Neuronal stem cell (in vitro differentiated cells): ENCODE measurements at regions not wholly inside any gene's neighbourhood (a gene's known extent, or its start where the extent isn't known, plus 50 kb on each side); places are given as distances from the start of the nearest gene placed in this dataset.

Experiments used
- DNase-seq: peaks from one replicate; pipeline ENCODE4 v3.0.0-alpha.2; 2013; ENCODE audit warnings: low spot score
- H2AFZ ChIP-seq: one replicate; pipeline ENCODE4 v1.6.1; 2013; ENCODE audit warnings: mild to moderate bottlenecking, low read length, inconsistent platforms
- H2AK5ac ChIP-seq: 2 replicates; pipeline ENCODE4 v1.6.1; 2013; ENCODE audit warnings: low read depth, mild to moderate bottlenecking, inconsistent platforms, low read length, moderate library complexity, mixed read lengths
- H2BK120ac ChIP-seq: 2 replicates; pipeline ENCODE4 v1.6.1; 2013; ENCODE audit warnings: low read depth, mild to moderate bottlenecking, inconsistent platforms, low read length, moderate library complexity, mixed read lengths
- H2BK12ac ChIP-seq: one replicate; pipeline ENCODE4 v1.6.1; 2013; ENCODE audit warnings: low read length, inconsistent platforms
- H2BK15ac ChIP-seq: 2 replicates; pipeline ENCODE4 v1.6.1; 2013; ENCODE audit warnings: mild to moderate bottlenecking, low read length, inconsistent platforms, mixed read lengths
- H2BK5ac ChIP-seq: one replicate; pipeline ENCODE4 v1.6.1; 2013; ENCODE audit warnings: inconsistent platforms, mild to moderate bottlenecking, low read length, moderate library complexity
- H3K14ac ChIP-seq: one replicate; pipeline ENCODE4 v1.6.1; 2013; ENCODE audit warnings: low read length, inconsistent platforms
- H3K18ac ChIP-seq: 2 replicates; pipeline ENCODE4 v1.6.1; 2013; ENCODE audit warnings: low read length, inconsistent platforms
- H3K23ac ChIP-seq: 2 replicates; pipeline ENCODE4 v1.6.1; 2013; ENCODE audit warnings: low read depth, mild to moderate bottlenecking, mixed read lengths, low read length, inconsistent platforms; ENCODE audit not compliant: poor library complexity
- H3K27ac ChIP-seq: replicated peaks from 3 replicates; pipeline ENCODE4 v1.5.1; 2013; ENCODE audit warnings: low read length, inconsistent platforms
- H3K27me3 ChIP-seq, 3 experiments: 2 replicates each; pipeline ENCODE4 v1.6.1; 2013; ENCODE audit warnings: low read length in 3 of 3, mild to moderate bottlenecking in 2 of 3, inconsistent platforms in 1 of 3, low read depth in 1 of 3, mixed read lengths in 1 of 3, moderate library complexity in 1 of 3; ENCODE audit not compliant: control insufficient read depth in 3 of 3, insufficient read depth in 3 of 3
- H3K36me3 ChIP-seq, 2 donors: replicated peaks in 1 of 2; 2 replicates each; pipeline ENCODE4 v1.6.1; 2013; ENCODE audit warnings: low read length in 2 of 2; ENCODE audit not compliant: control insufficient read depth in 2 of 2, insufficient read depth in 2 of 2
- H3K4ac ChIP-seq: 2 replicates; pipeline ENCODE4 v1.6.1; 2013; ENCODE audit warnings: inconsistent platforms, mild to moderate bottlenecking, low read length, moderate library complexity
- H3K4me1 ChIP-seq, 2 donors: 1 replicate in 1 of 2; 2 replicates in 1 of 2; pipeline ENCODE4 v1.6.1; 2013; ENCODE audit warnings: low read length in 2 of 2, low read depth in 1 of 2; ENCODE audit not compliant: control insufficient read depth in 2 of 2, insufficient read depth in 1 of 2
- H3K4me2 ChIP-seq: one replicate; pipeline ENCODE4 v1.6.1; 2013; ENCODE audit warnings: mild to moderate bottlenecking, low read length, inconsistent platforms; ENCODE audit not compliant: insufficient read depth, poor library complexity, severe bottlenecking
- H3K4me3 ChIP-seq, 2 donors: 2 replicates each; pipeline ENCODE4 v1.5.1; 2013; ENCODE audit warnings: low read length in 2 of 2, mild to moderate bottlenecking in 2 of 2, inconsistent platforms in 1 of 2, moderate library complexity in 1 of 2
- H3K79me1 ChIP-seq: one replicate; pipeline ENCODE4 v1.6.1; 2013; ENCODE audit warnings: low read depth, mild to moderate bottlenecking, inconsistent platforms, low read length, moderate library complexity
- H3K9ac ChIP-seq: one replicate; pipeline ENCODE4 v1.6.1; 2013; ENCODE audit warnings: mild to moderate bottlenecking, low read depth, low read length, inconsistent platforms; ENCODE audit not compliant: poor library complexity
- H3K9me3 ChIP-seq, 2 donors: replicated peaks in 1 of 2; 2 replicates each; pipeline versions ENCODE3 to v1.6.1; 2013; ENCODE audit warnings: low read length in 2 of 2, mild to moderate bottlenecking in 2 of 2, inconsistent platforms in 1 of 2, low read depth in 1 of 2, mixed read lengths in 1 of 2, moderate library complexity in 1 of 2; ENCODE audit not compliant: control insufficient read depth in 2 of 2, insufficient read depth in 1 of 2
- H4K8ac ChIP-seq: one replicate; pipeline ENCODE4 v1.6.1; 2013; ENCODE audit warnings: low read depth, mild to moderate bottlenecking, inconsistent platforms, low read length, moderate library complexity
- H4K91ac ChIP-seq: one replicate; pipeline ENCODE4 v1.6.1; 2013; ENCODE audit warnings: low read length, low read depth, mild to moderate bottlenecking, inconsistent platforms; ENCODE audit not compliant: poor library complexity
- WGBS, 2 donors: extraction: QIAGEN DNeasy Blood & Tissue Kit; methylation state at CpG; one replicate each; pipeline ENCODE4 v1.1.7; 2013; ENCODE audit warnings: missing lambda C conversion rate in 2 of 2, mixed read lengths in 1 of 2; ENCODE audit not compliant: insufficient read length in 2 of 2, insufficient replicate concordance in 1 of 2; ENCODE audit errors: extremely low coverage in 2 of 2; 5-methylcytosine and 5-hydroxymethylcytosine counted together

DNA sequence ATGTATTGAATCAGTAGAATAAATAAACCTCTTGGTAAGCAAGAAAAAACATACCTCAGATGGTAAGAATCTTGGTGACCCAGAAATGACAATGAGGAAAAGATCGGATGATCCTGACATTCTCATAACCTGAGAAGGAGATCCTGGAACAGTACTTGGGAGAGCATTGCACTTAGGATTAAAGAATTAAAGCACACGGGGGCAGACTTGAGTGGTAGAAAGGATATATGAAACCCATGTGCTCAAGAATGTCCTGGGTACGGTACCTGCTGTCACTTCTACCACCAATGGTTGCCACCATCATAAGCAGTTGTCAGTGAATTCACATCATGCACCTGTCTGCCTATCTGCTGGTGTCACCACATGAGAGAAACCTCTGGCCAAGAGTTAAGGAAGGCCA, 108.9 kb upstream of the GJB5 start:
- H3K27me3 ChIP-seq, result peaks cover 0 to 11% (median 0%) of the 10 kb centered on the region in 3 experiments
- H3K9me3 ChIP-seq, result no peaks in the 10 kb centered on the region
- H2BK120ac ChIP-seq, result no peak overlapping the region
- H3K27ac ChIP-seq, result no peak overlapping the region
- H3K36me3 ChIP-seq, result no peaks in the 10 kb centered on the region
- no peak overlapping the region for H3K9ac ChIP-seq
- H3K4me1 ChIP-seq, result no peaks in the 10 kb centered on the region
- no peak overlapping the region for H4K91ac ChIP-seq
- no CpG with 5 or more reads among the region's 3 CpGs for WGBS, 2 donors
- no peak overlapping the region for H2BK12ac ChIP-seq
- H3K79me1 ChIP-seq, result no peaks in the 10 kb centered on the region
- no peak for DNase-seq
- H2AK5ac ChIP-seq, result no peak overlapping the region
- H2BK15ac ChIP-seq, result no peak overlapping the region
- no peak overlapping the region for H3K4me3 ChIP-seq
- H4K8ac ChIP-seq, result no peak overlapping the region
- H3K14ac ChIP-seq, result no peak overlapping the region
- no peak overlapping the region for H3K4me2 ChIP-seq
- H3K23ac ChIP-seq, result no peak overlapping the region
- no peak overlapping the region for H3K18ac ChIP-seq
- H2AFZ ChIP-seq, result no peak overlapping the region
- H3K4ac ChIP-seq, result no peak overlapping the region
- H2BK5ac ChIP-seq, result no peak overlapping the region

DNA sequence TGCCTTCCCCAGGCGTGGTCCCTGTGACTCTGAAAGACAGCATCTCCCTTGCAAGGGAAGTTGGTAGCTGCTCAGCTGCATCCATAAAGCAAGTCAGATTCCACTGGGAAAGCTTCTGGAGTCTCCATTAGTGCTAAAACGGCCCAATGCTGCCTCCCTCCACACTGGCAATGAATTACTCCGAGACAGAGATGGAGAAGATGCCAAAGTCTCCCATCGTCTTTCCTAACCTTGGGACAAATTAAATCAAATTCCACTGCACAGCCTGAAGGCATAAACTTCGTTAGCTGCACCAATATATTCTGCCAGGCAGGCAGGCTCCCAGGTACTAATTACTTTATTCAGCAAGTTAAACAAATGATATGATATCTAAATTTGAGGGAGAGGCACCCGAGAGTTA, 106.3 kb upstream of the GJB5 start:
- no CpG with 5 or more reads among the region's 6 CpGs for WGBS, 2 donors
- Histone ChIP-seq H3K27me3 (peaks cover 0 to 11% (median 0%) of the 10 kb centered on the region in 3 experiments), H4K8ac (no peak overlapping the region), H3K36me3 (no peaks in the 10 kb centered on the region), H3K9ac (no peak overlapping the region), H3K23ac (no peak overlapping the region), H3K4me1 (no peaks in the 10 kb centered on the region), H2BK5ac (no peak overlapping the region), H3K9me3 (no peaks in the 10 kb centered on the region), H4K91ac (no peak overlapping the region), H2AK5ac (no peak overlapping the region), H3K14ac (no peak overlapping the region), H2BK12ac (no peak overlapping the region), H3K18ac (no peak overlapping the region), H2BK120ac (no peak overlapping the region), H2AFZ (no peak overlapping the region), H3K4ac (no peak overlapping the region), H3K79me1 (no peaks in the 10 kb centered on the region), H3K4me2 (no peak overlapping the region), H3K27ac (no peak overlapping the region), H3K4me3 (no peak overlapping the region), H2BK15ac (no peak overlapping the region)
- no peak for DNase-seq

DNA sequence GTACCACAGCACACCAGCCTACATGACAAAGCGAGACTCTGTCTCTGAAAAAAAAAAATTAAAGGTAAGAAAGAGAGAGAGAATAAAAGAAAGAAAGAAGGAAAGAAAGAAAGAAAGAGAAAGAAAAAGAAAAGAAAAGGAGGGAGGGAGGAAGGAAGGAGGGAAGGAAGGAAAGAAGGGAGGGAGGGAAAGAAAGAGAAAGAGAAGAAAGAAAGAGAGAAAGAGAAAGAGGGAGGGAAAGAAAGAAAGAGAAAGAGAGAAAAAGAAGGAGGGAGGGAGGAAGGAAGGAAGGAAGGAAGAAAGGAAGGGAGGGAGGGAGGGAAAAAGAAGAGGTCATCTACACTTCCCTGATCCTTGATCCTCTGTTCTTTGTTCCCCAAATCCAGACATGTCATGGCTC, 104.8 kb upstream of the GJB5 start:
- no peak overlapping the region for H3K14ac ChIP-seq
- no peak overlapping the region for H4K8ac ChIP-seq
- no peak overlapping the region for H3K27ac ChIP-seq
- H3K4ac ChIP-seq, result no peak overlapping the region
- no peak for DNase-seq
- no peaks in the 10 kb centered on the region for H3K79me1 ChIP-seq
- peaks cover 0 to 2% of the 10 kb centered on the region in 2 donors for H3K9me3 ChIP-seq
- no peak overlapping the region for H3K23ac ChIP-seq
- H2BK15ac ChIP-seq, result no peak overlapping the region
- H4K91ac ChIP-seq, result no peak overlapping the region
- H2AFZ ChIP-seq, result no peak overlapping the region
- no peak overlapping the region for H2BK120ac ChIP-seq
- no peaks in the 10 kb centered on the region for H3K27me3 ChIP-seq
- H3K9ac ChIP-seq, result no peak overlapping the region
- peaks cover 0 to 6% of the 10 kb centered on the region in 2 donors for H3K4me1 ChIP-seq
- H2BK5ac ChIP-seq, result no peak overlapping the region
- H2AK5ac ChIP-seq, result no peak overlapping the region
- H3K4me2 ChIP-seq, result no peak overlapping the region
- no CpG with 5 or more reads among the region's 1 CpG for WGBS, 2 donors
- no peaks in the 10 kb centered on the region for H3K36me3 ChIP-seq
- no peak overlapping the region for H3K4me3 ChIP-seq
- H2BK12ac ChIP-seq, result no peak overlapping the region
- H3K18ac ChIP-seq, result no peak overlapping the region

DNA sequence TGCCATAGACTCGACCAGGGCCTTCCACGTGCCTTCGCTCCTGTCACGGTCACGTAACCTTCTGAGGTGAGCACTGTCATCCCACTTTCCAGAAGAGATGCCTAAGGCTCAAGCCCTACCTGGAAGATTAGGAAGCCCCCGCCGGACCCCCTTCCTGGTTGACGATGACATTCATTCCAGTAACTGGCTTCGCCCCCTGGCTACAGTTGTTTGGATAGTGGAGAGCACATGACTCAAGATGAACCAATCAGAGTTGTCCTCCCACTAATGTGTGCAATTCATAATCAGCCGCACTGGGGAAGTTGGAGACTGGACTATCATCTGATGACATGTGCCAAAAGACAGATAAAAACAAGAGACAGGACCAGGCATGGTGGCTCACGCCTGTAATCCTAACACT, 104.0 kb upstream of the GJB5 start:
- no peak overlapping the region for H2BK12ac ChIP-seq
- no peak overlapping the region for H4K91ac ChIP-seq
- no peak overlapping the region for H3K4ac ChIP-seq
- no peak overlapping the region for H3K27ac ChIP-seq
- H3K79me1 ChIP-seq, result no peaks in the 10 kb centered on the region
- H2AK5ac ChIP-seq, result no peak overlapping the region
- H3K36me3 ChIP-seq, result no peaks in the 10 kb centered on the region
- H2AFZ ChIP-seq, result no peak overlapping the region
- H3K27me3 ChIP-seq, result no peaks in the 10 kb centered on the region
- no peak overlapping the region for H3K23ac ChIP-seq
- peaks cover 0 to 10% of the 10 kb centered on the region in 2 donors for H3K4me1 ChIP-seq
- DNase-seq, result no peak
- H3K4me2 ChIP-seq, result no peak overlapping the region
- peak overlapping the region in 1 of 2 donors; percentile 17 for H3K4me3 ChIP-seq
- H3K9me3 ChIP-seq, result peaks cover 0 to 2% of the 10 kb centered on the region in 2 donors
- no peak overlapping the region for H4K8ac ChIP-seq
- no peak overlapping the region for H2BK5ac ChIP-seq
- no peak overlapping the region for H3K9ac ChIP-seq
- no peak overlapping the region for H2BK120ac ChIP-seq
- H2BK15ac ChIP-seq, result no peak overlapping the region
- no CpG with 5 or more reads among the region's 11 CpGs for WGBS, 2 donors
- peak overlapping the region; percentile 13 for H3K18ac ChIP-seq
- H3K14ac ChIP-seq, result no peak overlapping the region
